Umbilical cord (tissue), 1 donor: ENCODE measurements at regions not wholly inside any gene's neighbourhood (a gene's known extent, or its start where the extent isn't known, plus 50 kb on each side); places are given as distances from the start of the nearest gene placed in this dataset.

Experiments
- DNase-seq: peaks from one replicate; pipeline ENCODE4 v3.0.0-alpha.2; 2015; ENCODE audit warnings: low spot score

GRCh38 chr1:208634346-208635140, 390.4 kb upstream of the PLXNA2 start:
- DNase-seq: peak; percentile 68

GRCh38 chr1:208637181-208637580, 393.0 kb upstream of the PLXNA2 start:
- DNase-seq: peak; percentile 35

GRCh38 chr1:208639382-208639781, 395.2 kb upstream of the PLXNA2 start:
- no peak for DNase-seq

GRCh38 chr1:208640295-208640694, 396.1 kb upstream of the PLXNA2 start:
- DNase-seq: no peak

- DNase-seq: no peak
Observed at GRCh38 chr1:208641579-208642280, 397.5 kb upstream of the PLXNA2 start.

- peak; percentile 20 for DNase-seq
Observed at GRCh38 chr1:208643005-208643597, 398.9 kb upstream of the PLXNA2 start.

- no peak for DNase-seq
Observed at GRCh38 chr1:208644401-208645160, 400.4 kb upstream of the PLXNA2 start.

- DNase-seq: no peak
Observed at GRCh38 chr1:208646431-208646830, 402.2 kb upstream of the PLXNA2 start.

- DNase-seq: no peak
Observed at GRCh38 chr1:208648146-208648545, 404.0 kb upstream of the PLXNA2 start.

- peak; percentile 80 for DNase-seq
Observed at GRCh38 chr1:208652296-208653160, 408.3 kb upstream of the PLXNA2 start.

GRCh38 chr1:208653426-208653825, 409.2 kb upstream of the PLXNA2 start:
- peak; percentile 86 for DNase-seq

GRCh38 chr1:208654241-208654640, 410.1 kb upstream of the PLXNA2 start:
- no peak for DNase-seq

- no peak for DNase-seq
Observed at GRCh38 chr1:208665936-208666335, 421.8 kb upstream of the PLXNA2 start.

- DNase-seq: peak; percentile 27
Observed at GRCh38 chr1:208668991-208669390, 424.8 kb upstream of the PLXNA2 start.

GRCh38 chr1:208670778-208671177, 426.6 kb upstream of the PLXNA2 start:
- DNase-seq: no peak

GRCh38 chr1:208681878-208682663, 437.9 kb upstream of the PLXNA2 start:
- peak; percentile 53 for DNase-seq

- DNase-seq: peak; percentile 56
Observed at GRCh38 chr1:208682664-208683013, 438.5 kb upstream of the PLXNA2 start.

- no peak for DNase-seq
Observed at GRCh38 chr1:208683141-208683540, 439.0 kb upstream of the PLXNA2 start.

GRCh38 chr1:208684192-208684591, 440.0 kb upstream of the PLXNA2 start:
- no peak for DNase-seq

- DNase-seq: no peak
Observed at GRCh38 chr1:208686592-208686991, 442.4 kb upstream of the PLXNA2 start.
